GM21717 (cell line): ENCODE measurements at regions not wholly inside any gene's neighbourhood (a gene's known extent, or its start where the extent isn't known, plus 50 kb on each side); places are given as distances from the start of the nearest gene placed in this dataset.

ENCODE experiments used
- ATAC-seq: cut with Tn5 transposase; IDR thresholded peaks from one replicate; pipeline ENCODE4 v1.9.1; 2021; ENCODE audit warnings: mild to moderate bottlenecking, moderate library complexity; ENCODE audit not compliant: unreplicated experiment

DNA sequence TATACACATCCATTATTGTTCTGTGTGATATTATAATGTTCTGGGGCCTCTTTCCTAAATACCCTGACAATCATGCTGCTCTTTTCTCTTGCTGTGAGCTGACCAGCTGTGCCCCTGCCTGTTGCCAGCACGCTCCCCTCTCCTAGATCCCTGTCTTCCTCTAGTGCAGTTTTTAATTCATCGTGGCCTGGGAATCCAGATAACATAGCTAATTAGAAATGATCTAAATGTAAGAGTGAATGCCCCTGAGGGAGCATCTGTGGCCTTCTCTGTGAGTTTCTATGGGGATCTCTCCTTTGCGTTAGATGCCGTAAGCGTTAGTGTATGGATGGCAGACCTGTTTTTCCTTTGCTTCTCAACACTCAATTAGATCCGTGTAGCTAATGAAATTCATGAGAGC lies 434.3 kb downstream of the SPRY1 start:
- ATAC-seq, result no peak

- no peak for ATAC-seq
Measured at GRCh38 chr4:123832173-123833026, 435.8 kb downstream of the SPRY1 start.

DNA sequence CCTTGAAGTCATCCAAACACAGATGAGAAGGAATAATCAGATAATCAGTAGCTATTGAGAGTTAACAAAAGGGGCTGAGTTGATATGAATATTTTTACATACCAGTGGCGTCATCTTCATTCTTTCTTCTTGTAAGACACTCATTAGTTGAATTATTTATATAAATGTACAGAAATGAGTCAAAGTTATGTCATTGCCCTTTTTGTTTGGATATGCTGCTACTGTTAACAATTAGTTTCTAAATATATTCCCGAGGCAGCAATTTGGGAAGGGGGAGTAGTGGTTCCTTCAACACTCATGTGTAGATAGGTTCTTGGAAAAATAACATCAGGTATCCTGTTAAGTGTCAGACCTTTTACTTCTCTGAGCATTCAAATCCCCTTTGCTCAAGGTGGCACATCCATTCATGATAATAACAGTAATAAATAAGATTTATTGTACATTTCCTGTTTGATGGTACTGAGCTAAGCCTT lies 436.6 kb downstream of the SPRY1 start:
- no peak for ATAC-seq

- no peak for ATAC-seq
Measured at GRCh38 chr4:123835831-123836590, 439.4 kb downstream of the SPRY1 start.

GRCh38 chr4:123836851-123837595 lies 440.4 kb downstream of the SPRY1 start:
- ATAC-seq, result no peak

GRCh38 chr4:123838474-123838873 lies 441.9 kb downstream of the SPRY1 start:
- no peak for ATAC-seq

DNA sequence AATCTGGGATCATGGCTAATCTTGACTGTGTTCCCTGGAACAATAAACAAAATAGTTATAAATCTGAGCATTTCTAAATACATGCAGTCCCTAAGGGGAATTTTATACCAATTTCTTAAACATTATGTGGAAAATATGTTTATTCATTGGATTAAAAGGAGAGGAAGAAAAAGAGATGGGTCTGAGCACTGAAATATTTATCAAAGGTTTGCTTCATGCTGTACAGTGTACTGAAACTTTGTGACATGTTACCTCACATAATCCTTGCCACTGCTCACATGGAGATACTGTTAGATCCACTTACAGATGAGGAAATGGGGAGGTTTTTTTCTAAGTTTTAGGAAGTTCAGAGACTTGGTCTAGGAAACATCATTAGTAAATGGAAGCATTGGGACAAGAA lies 443.6 kb downstream of the SPRY1 start:
- no peak for ATAC-seq

DNA sequence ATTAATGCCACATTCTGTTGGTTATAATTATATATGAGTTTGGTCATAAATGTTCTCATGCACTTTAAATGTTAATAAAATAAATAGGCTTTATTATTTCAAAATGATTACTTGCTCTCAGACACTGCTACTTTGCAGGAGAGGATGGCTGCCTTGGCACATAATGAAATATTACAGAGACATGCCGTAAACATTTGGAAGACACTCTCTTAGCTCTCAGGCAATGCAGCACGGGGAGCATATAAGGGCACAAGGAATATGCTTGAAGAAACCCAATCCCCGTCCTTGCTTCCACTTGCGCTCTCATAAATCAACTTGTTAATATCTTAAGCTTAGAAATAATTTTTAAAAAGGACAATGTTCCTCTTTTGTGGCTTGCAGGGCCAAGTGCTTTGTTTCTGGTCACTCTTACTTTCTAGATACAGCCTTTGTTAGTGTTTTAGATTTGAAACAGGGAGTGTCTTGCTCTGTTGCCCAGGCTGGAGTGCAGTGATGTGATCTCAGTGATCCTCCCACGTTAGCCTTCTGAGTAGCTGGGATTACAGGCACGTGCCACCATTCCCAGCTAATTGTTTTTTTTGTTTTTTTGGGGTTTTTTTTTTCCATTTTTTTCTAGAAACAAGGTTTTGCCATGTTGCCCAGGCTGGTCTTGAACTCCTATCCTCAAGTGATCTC lies 445.0 kb downstream of the SPRY1 start:
- no peak for ATAC-seq

- ATAC-seq, result no peak
Measured at GRCh38 chr4:123843137-123843536, 446.5 kb downstream of the SPRY1 start.

DNA sequence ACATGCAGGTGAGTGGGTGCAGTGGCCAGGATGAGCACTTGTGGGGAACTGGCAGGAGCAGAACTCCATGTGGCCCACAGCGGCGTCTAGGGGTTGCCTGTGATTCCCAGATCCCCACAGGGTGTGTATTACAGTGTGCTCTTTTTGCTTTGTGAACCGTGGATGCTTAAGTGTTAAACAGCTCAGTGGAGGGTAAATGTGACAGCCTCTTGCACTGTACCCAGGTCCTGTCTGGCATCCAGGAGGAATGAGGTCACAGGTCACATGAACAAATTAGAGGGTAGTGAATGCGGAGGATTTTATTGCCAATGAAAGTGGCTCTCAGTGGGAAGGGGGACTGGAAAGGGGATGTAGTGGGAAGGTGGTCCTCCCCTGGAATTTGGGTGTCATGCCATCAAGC lies 447.8 kb downstream of the SPRY1 start:
- no peak for ATAC-seq

DNA sequence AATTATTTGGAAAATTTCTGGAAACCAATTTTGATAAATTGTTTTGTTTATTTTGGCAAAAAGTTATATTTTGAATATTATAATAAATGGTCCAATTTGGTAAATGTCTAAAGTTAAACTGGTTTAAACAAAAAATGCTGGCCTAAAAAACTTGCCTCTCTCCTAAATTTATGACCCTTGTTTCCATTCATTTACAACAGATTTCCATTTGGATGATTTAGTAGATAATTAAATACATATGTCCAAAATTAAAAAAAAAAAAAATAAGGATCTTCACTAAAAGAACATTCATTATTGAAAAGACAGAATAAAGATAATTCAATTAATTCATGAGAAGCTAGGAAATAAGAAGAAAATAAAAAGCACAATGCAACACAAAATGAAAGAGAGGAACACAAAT lies 449.5 kb downstream of the SPRY1 start:
- ATAC-seq, result no peak

DNA sequence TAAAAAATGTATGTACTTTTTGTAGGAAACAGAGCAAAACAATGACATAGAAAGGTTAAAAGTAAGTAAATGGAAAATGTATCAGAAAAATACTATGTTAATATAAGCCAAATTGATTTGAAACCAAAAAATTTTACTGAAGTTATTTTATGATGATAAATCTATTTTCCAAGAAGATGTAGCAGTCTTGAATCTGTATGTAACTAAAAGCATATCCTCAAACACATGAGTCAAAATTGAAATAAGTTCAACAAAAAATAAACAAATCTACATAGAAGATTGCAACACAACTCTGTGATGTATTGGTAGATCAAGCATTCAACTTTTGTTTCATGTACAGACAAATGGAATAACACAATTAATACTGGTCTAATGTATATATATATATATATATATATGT lies 450.0 kb downstream of the SPRY1 start:
- ATAC-seq, result no peak

GRCh38 chr4:123848606-123849005 lies 452.0 kb downstream of the SPRY1 start:
- no peak for ATAC-seq

GRCh38 chr4:123849495-123849894 lies 452.9 kb downstream of the SPRY1 start:
- ATAC-seq, result no peak

DNA sequence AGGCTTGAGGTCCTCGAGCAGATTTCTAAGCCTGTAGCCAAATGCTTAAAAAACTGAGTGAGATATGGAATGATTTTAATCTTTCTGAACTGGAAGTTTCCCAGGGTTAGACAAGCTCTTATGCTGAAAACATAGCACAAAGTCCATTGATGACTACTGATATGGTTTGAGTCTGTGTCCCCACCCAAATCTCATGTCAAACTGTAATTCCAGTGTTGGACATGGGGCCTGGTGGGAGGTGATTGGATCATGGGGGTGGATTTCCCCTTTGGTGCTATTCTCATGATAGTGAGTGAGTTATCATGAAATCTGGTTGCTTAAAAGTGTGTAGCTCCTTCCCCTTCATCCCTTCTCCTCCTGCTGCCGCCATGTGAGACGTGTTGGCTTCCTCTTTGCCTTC lies 454.9 kb downstream of the SPRY1 start:
- no peak for ATAC-seq

- no peak for ATAC-seq
Measured at GRCh38 chr4:123853651-123854050, 457.1 kb downstream of the SPRY1 start.

DNA sequence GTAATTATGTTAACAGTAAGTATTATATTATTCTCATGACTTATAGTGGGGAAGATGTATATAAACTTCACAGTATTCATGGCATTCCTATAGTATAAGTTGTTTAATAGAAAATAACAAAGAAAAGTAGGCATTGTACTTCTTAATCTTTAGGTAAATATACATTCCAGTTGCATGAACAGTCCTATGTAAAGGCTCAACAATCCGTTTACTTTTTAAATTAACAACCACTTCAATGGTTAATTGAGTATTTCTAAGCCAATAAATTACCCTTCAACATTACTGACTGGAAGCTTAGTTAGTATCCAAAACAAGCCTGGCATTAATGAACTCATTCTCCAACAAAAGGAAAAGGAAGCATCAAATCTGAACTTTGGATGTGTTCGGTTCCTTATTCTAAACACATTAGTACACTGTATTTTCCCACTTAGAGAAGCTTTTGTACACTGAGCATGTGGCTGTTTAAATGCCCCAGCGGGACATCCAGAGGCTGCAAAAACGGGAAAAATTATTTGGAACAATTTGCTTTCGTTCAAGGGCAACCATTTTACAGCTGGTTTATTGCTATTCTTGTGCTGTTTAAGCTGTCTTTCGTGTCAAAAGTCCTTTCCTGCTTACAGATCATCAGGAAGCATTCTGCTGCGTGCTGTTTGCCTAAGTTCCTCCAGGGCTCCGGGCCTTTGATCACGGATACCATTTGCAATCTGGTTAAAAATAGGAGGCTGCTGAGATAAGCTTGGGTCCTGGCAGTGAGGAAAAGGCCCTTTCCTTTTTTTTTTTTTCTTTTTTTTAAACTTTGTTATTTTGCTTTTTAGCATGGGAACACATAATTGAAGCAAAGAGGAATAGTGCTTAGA lies 460.3 kb downstream of the SPRY1 start:
- no peak for ATAC-seq

- no peak for ATAC-seq
Measured at GRCh38 chr4:123858465-123858864, 461.9 kb downstream of the SPRY1 start.

- no peak for ATAC-seq
Measured at GRCh38 chr4:123862812-123863211, 466.2 kb downstream of the SPRY1 start.

- ATAC-seq, result no peak
Measured at GRCh38 chr4:123866796-123867195, 470.2 kb downstream of the SPRY1 start.
